ENCODE measurements at regions not wholly inside any gene's neighbourhood (a gene's known extent, or its start where the extent isn't known, plus 50 kb on each side); places are given as distances from the start of the nearest gene placed in this dataset.
"Not testable (repeated sequence)": the region's sequence is repeated elsewhere in the genome, so short reads cannot be mapped to it uniquely, and the experiment has no call there.

DNA sequence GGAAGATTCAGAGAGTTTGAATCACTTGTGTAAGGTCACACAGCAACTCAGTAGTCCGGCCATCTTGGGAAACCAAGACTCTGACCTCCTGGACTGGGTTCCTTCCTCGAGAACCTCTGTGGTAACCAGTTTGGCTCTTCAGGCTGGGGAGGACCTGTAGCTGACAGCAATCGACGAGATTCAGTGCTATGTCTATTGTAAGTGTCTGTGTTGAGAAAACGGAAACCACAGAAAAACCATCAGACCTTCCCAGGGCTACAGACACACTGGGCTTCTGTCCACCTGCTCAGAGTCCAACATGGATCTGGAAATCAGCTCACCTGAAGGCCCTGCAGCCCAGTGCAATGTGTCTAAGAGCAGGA is 403.7 kb downstream of the RPS24 start:
- intact Hi-C loops (cut with DNase I) = no loop called here
- DNase-seq (ENCODE audit: missing footprints) (no peak), ATAC-seq (no peak)

- ATAC-seq = no peak
- DNase-seq (ENCODE audit: missing footprints) = no peak
- intact Hi-C loops (cut with DNase I) = no loop called here
Measured at GRCh38 chr10:78437998-78438906, 404.6 kb downstream of the RPS24 start.

- ATAC-seq = no peak
- intact Hi-C loops (cut with DNase I) = no loop called here
- DNase-seq (ENCODE audit: missing footprints) = no peak
Measured at GRCh38 chr10:78438907-78439809, 405.5 kb downstream of the RPS24 start.

DNA sequence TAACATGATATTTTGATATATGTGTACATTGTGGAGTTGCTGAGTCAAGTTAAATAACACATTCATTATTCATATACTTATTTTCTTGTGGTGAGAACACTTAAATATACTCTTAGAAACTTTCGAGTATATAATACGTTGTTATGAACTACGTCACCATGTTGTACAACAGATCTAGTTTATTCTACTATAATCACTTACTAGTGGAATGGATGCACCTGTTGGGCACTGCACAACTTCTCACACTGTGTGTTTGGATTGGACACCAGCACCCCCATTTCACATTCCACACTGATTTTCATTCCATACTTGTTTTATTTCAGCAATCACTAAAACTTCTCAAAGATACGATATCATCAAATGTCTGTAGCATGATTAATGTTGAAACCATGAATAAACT is 407.3 kb downstream of the RPS24 start:
- no peak for ATAC-seq
- intact Hi-C loops (cut with DNase I) = no loop called here
- no peak for DNase-seq (ENCODE audit: missing footprints)

- ATAC-seq (no peak), DNase-seq (ENCODE audit: missing footprints) (no peak)
- intact Hi-C loops (cut with DNase I) = no loop called here
Measured at GRCh38 chr10:78441694-78442093, 408.0 kb downstream of the RPS24 start.

DNA sequence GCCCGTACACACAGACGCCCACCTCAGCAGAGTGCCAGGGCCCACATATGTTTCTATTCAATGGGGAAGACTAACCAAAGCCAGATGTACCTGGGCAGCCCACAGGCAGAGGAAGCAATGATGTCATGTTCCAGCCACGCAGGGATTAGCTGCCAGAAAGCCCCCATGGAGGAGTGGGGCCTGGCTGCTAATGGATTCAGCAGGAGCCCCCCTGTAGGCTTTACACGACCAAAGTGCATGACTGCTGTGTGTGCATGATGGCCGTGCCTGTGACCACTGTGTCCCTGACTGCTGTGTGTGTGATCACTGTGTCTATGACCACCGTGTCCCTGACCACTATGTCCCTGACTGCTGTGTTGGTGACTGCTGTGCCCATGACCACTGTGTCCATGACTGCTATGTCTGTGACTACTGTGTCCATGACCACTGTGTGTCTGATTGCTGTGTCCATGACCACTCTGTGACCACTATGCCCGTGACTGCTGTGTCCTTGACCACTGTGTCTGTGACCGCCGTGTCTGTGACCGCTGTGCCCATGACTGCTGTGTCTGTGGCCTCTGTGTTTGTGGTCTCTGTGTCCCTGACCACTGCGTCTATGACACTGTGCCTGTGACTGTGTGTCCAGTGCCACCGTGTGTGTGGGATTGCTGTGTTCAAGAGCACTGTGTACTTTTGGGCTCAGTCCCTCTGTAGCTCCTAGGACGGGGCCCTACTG is 409.3 kb downstream of the RPS24 start:
- intact Hi-C loops (cut with DNase I) = no loop called here
- DNase-seq (ENCODE audit: missing footprints) (no peak), ATAC-seq (no peak)

GRCh38 chr10:78443900-78444571 is 410.4 kb downstream of the RPS24 start:
- DNase-seq (ENCODE audit: missing footprints) = no peak
- intact Hi-C loops (cut with DNase I) = no loop called here

GRCh38 chr10:78444741-78445140 is 411.1 kb downstream of the RPS24 start:
- intact Hi-C loops (cut with DNase I); ATAC-seq; DNase-seq (ENCODE audit: missing footprints): not testable (repeated sequence)

More at GRCh38 chr10:78443900-78444571, 410.4 kb downstream of the RPS24 start:
- ATAC-seq = no peak

DNA sequence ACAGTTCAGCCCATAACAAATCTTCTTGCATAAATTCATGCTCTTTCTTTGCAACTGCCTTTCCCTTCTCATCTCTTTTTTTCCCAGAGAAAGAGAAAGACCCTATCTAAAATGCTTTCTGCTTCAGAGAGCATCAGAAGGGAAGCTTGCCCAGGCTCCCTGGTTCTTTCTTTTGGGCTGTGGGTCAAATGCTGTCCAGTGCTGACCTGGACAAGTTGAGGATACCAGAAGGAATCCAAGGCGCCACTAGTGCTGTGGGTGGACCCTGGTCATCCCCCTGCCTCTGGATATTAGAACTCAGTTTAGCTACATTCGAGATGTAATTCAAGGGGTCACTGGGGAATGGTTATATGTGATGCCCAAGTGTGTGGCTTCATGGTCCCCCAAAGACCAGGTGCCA is 411.6 kb downstream of the RPS24 start:
- intact Hi-C loops (cut with DNase I) = no loop called here
- ATAC-seq = no peak
- DNase-seq (ENCODE audit: missing footprints) = no peak

DNA sequence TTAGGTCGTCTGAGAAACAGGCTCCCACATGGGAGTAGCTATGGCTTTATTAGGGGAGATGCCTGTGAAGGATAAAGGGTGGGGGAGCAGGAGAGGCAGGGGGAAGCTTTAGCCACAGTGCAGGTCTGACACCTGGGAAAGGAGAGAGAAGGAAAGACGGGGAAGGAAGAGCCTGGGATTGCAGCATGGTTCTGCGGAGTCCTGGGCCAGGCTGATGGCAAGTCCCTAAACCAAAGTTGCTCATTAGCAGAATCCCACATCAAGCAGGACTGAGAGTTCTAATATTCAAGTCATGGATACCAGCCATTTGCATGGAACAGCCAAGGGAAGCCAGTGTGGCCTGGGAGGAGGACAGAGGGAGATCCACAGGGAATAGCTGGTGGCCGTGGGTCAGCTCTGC is 414.8 kb downstream of the RPS24 start:
- no peak for DNase-seq (ENCODE audit: missing footprints)
- intact Hi-C loops (cut with DNase I) = no loop called here
- no peak for ATAC-seq

DNA sequence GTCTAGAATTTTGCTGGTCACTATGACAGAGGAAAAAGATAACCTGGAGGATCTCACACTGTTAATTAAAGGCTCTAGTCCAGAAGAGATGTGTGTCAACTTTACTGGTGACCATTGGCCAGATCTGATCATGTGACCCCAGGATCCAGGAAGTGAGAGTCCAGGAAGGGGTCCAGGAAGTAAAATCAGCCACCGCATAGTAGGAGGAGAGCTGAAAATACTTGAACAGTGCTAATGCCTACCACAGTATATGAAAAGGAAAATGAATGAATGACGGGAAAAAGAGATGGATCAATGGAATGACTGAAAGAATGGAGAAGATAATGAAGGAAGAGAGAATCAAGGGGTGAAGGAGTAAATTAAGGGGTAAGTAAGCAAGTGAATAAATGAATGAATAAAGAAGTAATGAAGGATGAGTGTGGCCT is 415.3 kb downstream of the RPS24 start:
- ATAC-seq (no peak), DNase-seq (ENCODE audit: missing footprints) (no peak)
- intact Hi-C loops (cut with DNase I) = no loop called here

- DNase-seq (ENCODE audit: missing footprints) (no peak), ATAC-seq (no peak)
- intact Hi-C loops (cut with DNase I) = no loop called here
Measured at GRCh38 chr10:78449554-78449953, 415.9 kb downstream of the RPS24 start.

DNA sequence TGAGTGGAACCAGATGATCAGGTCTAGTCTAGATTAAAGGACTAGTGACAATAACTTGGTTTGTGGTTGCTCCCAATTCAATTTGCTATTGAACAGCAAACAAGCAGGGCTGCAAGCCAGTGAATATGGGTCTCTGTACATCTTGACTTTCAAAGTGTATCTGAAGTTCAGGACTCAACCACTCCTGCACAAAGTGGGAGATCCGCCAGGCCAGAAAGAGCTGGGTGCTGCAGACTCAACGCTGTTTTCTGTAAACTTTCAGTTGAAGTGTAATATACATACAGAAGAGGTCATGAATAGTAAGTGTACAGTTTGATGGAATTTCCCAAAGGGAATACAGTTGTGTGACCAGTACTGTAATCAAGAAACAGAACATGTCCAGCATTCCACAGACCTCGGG is 416.6 kb downstream of the RPS24 start:
- no peak for DNase-seq (ENCODE audit: missing footprints)
- intact Hi-C loops (cut with DNase I) = no loop called here
- ATAC-seq = no peak

GRCh38 chr10:78450807-78451485 is 417.3 kb downstream of the RPS24 start:
- ATAC-seq (no peak), DNase-seq (ENCODE audit: missing footprints) (no peak)
- intact Hi-C loops (cut with DNase I) = no loop called here

- ATAC-seq (peak; percentile 40), DNase-seq (ENCODE audit: missing footprints) (no peak)
- intact Hi-C loops (cut with DNase I) = no loop called here
Measured at GRCh38 chr10:78451592-78451991, 417.9 kb downstream of the RPS24 start.

- intact Hi-C loops (cut with DNase I) = no loop called here
- ATAC-seq = no peak
Measured at GRCh38 chr10:78454123-78454645, 420.5 kb downstream of the RPS24 start.

GRCh38 chr10:78455236-78455635 is 421.6 kb downstream of the RPS24 start:
- DNase-seq (ENCODE audit: missing footprints) = no peak
- intact Hi-C loops (cut with DNase I) = no loop called here
- no peak for ATAC-seq

More at GRCh38 chr10:78454123-78454645, 420.5 kb downstream of the RPS24 start:
- DNase-seq (ENCODE audit: missing footprints) = no peak

- no peak for DNase-seq (ENCODE audit: missing footprints)
- intact Hi-C loops (cut with DNase I) = no loop called here
- ATAC-seq = no peak
Measured at GRCh38 chr10:78455811-78456210, 422.1 kb downstream of the RPS24 start.

Measured in Right ventricle myocardium inferior (tissue), 1 donor.